Lower leg skin (tissue), 3 donors: ENCODE measurements at regions not wholly inside any gene's neighbourhood (a gene's known extent, or its start where the extent isn't known, plus 50 kb on each side); places are given as distances from the start of the nearest gene placed in this dataset.

Experiments
- POLR2A ChIP-seq, 2 donors: fragments of 450-650 bp; IDR thresholded peaks; one replicate each; pipeline ENCODE4 v1.6.1; 2016 to 2017; ENCODE audit warnings: antibody characterized with exemption in 2 of 2, mild to moderate bottlenecking in 1 of 2, moderate library complexity in 1 of 2
- TF ChIP-seq, protein P1 (sequence below), 3 donors: fragments of 450-650 bp; IDR thresholded peaks; one replicate each; pipeline ENCODE4 v1.5.1; 2016; ENCODE audit warnings: antibody characterized with exemption in 3 of 3, mild to moderate bottlenecking in 3 of 3, moderate library complexity in 2 of 3

DNA sequence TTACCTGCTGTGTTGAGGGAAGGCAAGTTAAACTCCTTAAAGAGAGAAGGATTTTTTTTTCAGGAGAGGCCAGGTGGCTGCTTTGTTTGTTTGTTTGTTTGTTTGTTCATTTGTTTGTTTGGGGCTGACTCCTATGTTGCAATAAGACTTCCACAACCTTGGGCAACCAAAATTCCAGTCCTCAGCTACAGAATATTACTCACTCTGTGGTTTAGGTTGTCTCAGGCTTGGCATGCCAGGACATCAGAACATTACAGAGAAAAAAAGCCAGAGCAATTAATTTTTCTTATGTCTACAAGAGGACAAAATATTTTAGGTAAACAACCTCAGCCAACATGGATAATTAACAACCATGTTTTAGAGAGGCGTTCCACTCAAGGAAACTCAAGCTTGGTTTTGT is 156.7 kb upstream of the ATP11B start:
- TF ChIP-seq, protein P1, sequence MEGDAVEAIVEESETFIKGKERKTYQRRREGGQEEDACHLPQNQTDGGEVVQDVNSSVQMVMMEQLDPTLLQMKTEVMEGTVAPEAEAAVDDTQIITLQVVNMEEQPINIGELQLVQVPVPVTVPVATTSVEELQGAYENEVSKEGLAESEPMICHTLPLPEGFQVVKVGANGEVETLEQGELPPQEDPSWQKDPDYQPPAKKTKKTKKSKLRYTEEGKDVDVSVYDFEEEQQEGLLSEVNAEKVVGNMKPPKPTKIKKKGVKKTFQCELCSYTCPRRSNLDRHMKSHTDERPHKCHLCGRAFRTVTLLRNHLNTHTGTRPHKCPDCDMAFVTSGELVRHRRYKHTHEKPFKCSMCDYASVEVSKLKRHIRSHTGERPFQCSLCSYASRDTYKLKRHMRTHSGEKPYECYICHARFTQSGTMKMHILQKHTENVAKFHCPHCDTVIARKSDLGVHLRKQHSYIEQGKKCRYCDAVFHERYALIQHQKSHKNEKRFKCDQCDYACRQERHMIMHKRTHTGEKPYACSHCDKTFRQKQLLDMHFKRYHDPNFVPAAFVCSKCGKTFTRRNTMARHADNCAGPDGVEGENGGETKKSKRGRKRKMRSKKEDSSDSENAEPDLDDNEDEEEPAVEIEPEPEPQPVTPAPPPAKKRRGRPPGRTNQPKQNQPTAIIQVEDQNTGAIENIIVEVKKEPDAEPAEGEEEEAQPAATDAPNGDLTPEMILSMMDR (IDR thresholded peaks at IDR 0.05) = no peak
- TF ChIP-seq POLR2A (IDR thresholded peaks at IDR 0.05) = no peak
